Anterior cingulate cortex (tissue), 58 donors: ENCODE measurements at regions not wholly inside any gene's neighbourhood (a gene's known extent, or its start where the extent isn't known, plus 50 kb on each side); places are given as distances from the start of the nearest gene placed in this dataset.
"Not testable (repeated sequence)": the region's sequence is repeated elsewhere in the genome, so short reads cannot be mapped to it uniquely, and the experiment has no call there.

ENCODE experiments used
- DNase-seq, 58 donors: peaks; one replicate each; lab custom pipeline; 2025; lab: John Stamatoyannopoulos, UW

DNA sequence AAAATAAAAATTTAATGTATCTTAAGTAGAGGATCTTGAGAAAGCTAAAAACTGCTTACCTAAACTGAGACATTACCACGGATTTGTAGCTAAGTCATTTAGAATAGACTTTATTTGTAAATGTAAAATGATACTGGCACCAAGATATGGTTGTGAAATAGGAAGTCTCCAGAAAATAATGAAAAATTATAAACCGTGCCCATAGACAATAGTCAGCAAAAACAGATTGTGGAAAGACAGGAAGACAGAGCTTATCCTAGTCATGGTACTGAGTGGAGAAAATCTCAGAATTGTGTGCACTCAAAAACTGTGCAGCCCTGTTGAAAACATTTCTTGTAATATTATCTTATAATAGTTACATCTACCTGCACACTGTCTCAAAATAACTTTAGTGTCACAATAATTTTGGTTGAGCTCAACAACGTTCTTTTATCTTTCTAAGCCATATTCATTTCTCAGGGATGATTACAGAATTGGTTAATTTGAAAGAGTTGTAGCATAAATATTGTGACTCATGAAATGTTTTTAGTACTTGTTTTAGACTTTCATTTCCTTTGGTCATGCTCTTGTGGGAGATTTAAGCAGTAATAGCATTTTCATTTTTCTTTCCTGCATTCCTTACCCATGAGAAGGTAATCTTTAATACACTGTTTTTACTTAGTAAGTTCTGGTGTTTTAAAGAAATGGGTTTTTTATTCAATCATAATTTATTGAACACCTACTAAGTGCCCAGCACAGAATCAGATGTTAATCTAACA, 174.5 kb downstream of the SOX4 start:
- DNase-seq = no peak

DNA sequence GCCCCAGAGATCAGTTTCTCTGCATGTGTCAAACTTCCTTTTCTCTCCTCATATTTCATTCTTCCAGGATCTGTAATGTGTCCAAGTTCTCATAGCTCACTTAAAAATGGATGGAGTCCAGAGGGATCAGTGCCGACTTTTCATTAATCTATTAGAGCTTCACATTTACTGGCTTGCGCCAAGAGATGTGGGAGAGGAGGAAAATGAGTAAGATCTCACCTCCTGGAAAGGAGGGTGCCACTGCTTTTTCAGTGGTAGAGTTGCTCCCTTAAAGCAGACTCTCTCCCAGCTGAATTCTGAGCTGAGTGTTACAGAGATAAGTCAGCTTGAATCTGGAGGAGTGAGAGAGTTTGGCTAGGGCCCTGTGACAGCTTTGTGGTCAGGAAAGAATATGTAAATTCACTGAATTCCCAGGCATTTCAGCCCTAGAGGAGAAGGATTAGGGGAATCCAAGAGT, 175.9 kb downstream of the SOX4 start:
- no peak for DNase-seq

DNA sequence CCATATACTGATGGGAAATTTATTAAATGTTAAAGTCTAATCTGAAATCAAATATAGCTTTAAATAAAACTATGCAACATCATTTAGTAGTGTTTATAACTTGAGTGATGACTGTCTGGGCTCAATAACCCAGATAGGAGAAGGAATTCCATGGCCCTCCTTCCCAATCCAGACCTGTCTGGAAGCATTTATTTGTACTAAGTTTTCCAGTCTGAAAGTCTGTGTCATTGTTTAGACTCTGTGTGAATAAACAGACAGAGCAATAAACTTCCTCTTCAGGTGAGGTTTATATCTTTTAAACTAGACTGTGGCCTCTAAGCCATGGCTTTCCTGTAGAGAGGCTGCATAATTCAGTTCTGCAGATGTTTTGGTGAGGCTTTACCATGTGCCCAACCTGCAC, 176.4 kb downstream of the SOX4 start:
- no peak for DNase-seq

DNA sequence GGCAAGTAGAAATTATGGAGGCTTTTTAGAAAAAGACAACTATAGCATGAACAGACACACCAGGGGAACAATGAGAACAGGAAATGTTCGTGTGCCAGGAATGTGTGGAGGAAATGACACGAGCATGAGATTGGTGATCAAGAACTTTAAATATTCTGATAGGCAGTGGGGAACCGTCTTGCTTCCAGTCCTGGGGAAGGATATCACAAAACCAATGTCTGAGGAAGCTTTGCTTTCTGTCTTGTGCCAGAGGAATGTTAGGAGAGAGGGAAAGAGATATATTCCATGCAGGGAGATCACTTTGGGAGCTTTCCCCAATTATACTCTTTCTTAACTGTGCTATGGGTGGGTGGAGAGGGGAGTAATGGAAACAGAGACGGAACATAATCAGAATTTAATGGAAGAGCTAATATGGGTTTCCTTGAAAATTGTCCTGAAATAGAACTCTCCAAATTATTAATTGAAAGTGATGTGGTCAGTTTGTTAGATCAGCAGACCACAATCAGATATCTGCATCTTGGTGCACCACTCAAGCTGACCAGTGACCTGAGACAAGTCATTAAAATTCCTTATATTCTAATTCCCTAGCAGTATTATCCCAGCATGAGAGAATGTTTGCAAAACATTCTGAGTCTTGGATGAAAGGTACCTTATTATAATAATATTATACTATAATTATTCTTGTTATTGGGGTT, 178.2 kb downstream of the SOX4 start:
- no peak for DNase-seq

DNA sequence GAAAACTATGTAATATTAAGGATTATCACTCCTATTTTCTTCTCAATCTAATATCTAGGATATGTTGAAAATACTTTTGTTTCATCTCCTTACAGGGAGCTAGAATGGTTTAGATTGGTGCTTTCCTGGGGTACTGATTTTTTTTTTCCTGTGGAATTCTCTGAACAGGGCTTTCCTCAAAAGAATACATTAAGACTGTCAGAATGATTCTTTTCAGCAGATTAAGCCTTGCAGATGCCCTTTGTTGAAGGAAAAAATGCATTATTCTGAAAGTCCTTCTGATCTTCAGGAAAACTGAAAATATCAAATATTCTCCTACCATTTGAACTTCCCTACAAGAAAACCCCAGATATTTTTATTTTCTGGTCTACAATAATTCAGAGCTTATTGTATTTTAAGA, 178.9 kb downstream of the SOX4 start:
- DNase-seq = no peak

DNA sequence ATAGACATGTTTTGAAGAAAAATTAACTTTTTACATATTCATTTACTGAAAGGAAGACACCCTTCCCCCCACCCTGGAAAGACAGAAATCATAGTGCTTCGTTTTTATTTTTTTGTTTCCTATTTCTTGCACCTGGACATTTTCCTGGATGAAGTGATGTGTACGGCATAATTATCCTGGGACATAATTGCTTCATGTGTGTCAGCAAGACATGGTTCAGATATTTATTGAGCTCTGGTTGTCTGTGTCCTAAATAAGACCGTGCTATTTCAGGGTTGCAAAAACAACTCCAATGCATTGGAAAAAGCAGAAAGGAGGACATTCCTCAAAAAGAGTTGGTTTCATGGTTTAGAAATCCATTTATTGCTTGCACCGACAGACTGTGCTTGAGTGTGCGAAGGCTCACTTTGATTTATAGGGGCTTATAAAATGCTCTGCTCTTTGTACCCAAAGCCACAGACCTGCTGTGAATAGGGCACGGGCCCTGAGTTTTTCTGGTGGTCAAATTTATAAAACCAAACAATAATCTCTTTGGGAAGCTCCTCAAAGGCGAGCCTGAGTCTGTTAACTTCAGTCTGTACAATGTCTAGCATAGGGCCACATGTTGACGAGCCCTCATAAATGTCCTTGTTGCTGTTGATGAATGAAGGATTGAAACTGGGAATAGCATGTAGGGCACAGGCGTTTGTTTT, 179.5 kb downstream of the SOX4 start:
- DNase-seq = no peak

DNA sequence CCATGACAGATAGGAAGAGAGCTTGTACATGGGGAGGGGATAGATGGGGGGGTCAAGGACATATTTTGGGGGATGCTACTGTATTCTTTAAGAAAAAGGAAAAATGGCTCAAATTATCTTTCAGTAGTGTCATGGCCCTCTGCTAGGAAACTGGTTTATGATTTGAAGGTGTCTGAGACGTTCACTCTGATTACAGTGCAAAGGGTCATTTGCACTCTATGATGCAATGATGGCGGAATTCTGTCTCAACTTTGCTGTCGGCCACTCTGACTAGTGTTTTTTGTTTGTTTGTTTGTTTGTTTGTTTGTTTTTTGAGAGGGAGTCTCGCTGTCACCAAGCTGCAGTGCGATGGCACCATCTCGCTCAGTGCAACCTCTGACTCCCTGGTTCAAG, 180.0 kb downstream of the SOX4 start:
- no peak for DNase-seq

DNA sequence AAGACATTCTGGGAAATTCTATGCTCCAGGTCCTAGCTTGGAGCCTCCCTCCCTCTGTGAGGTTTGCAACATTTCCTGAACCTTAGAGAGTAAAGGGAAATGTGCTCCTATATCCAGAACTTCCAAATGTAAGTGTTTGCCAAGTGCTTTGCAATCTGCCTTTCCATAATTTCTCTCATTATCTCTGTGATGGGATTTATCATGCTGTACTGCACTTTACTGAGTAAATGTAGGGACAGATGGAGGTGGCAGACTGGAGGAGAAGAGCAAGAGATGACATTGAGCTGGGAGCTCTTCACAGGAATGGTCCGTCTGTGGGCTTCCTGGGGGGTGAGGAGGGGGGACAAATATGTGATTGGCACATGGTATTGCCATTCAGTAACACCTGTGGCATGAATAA, 184.3 kb downstream of the SOX4 start:
- no peak for DNase-seq

DNA sequence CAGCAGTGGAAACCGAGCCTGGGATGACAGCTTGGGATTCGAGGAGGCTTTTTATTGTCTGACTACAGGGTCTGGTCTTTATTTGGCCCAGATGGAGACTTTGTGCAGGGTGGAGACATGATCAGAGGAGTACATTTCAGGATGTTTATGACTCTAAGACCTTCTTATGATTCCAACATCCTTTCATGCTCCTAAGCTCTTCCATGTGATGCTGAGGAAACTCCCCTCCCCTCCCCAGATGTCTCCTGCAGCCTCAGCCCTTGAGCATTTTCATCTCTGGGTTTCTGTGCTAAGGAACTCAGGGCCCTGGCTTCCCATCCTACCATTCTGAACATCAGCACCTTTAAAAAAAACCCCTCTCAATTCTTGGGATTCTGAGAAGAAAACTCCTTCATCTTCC, 186.6 kb downstream of the SOX4 start:
- DNase-seq = no peak

DNA sequence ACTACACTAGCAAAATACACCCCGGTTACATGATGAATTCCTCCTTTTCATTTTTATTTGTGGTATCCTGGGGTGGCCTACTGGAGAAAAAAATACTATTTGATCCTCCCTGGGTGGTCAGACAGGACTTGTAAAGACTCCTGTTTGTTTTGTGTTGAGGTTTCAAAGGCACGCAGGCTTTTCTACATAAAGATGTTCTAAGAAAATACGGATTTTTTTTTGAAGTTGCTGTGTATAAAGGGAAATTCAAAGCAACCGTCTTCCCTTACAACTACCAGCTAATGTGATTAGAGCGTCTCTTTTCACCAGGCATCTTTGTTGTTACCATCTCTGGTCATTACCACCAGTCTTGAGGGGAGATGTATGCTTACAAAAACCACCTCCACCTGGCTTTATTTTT, 187.1 kb downstream of the SOX4 start:
- no peak for DNase-seq

DNA sequence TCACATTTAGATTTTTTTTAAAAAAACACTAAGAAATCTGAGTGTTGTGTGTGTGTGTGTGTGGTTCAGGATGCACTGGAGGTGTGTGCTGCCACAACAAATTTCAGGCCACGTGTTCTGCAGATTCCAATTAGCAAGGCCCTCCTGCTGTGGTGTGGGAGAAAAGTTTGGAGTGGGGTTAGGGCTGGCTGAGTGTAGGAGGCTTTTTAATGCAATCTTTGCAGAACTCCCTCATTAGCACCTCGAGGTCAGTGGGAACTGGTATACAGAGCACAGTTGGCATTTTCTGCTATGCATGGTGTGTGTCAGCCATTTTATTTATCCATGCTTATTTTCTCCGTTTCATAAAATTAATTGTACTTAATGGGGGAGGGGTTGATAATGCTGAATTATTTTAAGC, 187.6 kb downstream of the SOX4 start:
- no peak for DNase-seq

DNA sequence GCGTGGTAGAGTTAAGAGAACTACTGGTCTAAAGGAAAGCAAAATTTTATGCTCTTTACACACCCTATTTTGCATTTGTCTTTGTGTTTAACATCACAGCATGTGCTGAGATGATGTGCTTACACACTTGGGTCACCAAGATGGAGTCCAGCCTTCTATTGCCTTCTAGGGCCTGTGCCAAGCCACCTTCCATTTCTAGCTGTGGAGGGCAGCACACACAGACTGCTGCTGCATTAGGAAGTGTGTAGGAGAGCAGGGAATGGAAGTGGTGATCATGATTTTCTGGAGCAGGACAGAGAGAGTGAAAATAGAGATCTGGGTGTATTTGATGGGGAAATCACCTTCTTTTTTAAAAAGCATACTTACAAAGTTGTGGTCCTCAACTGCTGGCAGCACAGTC, 191.6 kb downstream of the SOX4 start:
- DNase-seq = no peak

DNA sequence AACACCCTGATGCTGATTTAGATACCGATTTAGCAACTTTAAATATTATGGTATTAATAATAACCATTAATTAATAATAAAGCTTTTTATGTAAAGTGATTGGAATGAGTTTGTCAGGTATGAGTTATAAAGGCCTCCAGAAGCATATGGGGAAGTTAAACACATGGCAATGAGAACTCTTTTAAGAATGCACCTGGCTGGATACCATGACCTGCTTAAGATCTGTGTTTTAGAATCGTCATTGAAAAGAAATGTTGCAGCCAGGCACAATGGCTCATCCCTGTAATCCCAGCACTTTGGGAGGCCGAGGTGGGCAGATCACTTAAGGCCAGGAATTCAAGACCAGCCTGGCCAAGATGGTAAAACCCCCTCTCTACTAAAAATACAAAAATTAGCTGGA, 197.5 kb downstream of the SOX4 start:
- DNase-seq = no peak

DNA sequence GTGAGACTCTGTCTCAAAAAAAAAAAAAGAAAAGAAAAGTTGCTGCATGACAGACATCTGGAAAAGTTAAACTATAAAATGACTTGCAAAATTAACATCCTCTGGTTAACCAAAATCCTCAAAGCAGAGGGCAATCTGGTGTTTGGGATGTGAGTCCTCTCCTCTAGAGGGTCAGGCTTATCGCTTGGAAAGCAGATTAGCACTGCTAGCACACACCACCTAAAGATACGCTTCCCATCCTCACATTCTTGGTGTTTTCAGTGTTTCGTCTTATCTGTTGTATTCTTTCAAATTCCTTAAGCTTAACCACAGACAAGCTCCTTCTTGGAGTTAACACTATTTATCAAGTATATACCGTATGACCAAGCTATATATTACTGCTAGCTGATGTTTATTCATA, 198.0 kb downstream of the SOX4 start:
- DNase-seq = no peak

DNA sequence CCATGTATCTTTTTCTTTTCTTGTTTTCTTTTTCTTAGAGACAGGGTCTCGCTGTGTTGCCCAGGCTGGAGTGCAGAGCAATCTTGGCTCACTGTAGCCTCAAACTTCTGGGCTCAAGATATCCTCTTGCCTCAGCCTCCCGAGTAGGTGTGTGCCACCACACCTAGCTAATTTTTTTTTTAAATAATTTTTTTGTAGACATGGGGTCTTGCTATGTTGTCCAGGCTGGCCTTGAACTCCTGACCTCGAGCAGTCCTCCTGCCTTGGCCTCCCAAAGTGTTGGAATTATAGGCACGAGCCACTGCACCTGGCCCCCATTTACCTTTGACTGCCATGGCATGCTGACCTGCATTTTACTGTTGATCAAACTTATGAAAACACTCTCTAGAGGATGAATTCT, 198.6 kb downstream of the SOX4 start:
- DNase-seq = no peak

DNA sequence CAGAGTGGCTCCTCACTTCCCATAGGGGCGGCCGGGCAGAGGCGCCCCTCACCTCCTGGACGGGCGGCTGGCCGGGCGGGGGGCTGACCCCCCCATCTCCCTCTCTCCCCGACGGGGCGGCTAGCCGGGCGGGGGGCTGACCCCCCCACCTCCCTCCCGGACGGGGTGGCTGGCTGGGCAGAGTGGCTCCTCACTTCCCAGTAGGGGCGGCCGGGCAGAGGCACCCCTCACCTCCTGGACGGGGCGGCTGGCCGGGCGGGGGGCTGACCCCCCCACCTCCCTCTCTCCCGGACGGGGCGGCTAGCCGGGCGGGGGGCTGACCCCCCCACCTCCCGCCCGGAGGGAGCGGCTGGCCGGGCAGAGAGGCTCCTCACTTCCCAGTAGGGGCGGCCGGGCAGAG, 203.4 kb downstream of the SOX4 start:
- not testable (repeated sequence) for DNase-seq

DNA sequence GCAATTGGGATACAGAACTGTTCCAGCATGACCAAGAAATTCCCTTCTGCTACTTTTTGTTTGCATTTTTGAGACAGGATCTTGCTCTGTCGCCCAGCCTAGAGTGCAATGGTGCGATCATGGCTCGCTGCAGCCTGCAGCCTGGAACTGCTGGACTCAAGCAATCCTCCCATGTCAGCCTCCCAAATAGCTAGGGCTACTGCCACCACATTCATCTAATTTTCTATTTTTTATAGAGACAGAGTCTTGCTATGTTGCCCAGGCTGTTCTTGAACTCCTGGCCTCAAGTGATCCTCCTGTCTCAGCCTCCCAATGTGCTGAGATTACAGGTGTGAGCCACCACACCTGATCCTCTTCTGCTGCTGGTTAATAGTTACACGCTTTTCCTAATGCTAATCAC, 204.9 kb downstream of the SOX4 start:
- no peak for DNase-seq

DNA sequence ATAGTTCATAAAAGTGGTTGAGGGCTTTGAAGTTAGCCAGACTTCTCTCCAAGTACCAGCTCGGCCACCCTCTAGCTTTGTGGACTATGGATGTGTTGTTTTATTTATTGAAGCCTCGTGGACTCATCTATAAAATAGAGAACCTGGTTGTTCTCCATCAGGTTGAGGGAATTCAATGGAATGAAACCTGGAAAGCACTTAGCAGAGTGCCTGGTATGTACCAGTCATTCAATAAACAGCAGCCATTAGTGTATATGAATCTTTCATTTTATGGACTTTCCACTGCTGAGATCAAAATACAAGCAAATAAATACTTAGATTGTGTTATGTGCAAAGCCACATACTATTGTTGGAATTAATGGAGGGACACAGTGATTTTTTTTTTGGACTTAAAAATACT, 206.8 kb downstream of the SOX4 start:
- DNase-seq = no peak

DNA sequence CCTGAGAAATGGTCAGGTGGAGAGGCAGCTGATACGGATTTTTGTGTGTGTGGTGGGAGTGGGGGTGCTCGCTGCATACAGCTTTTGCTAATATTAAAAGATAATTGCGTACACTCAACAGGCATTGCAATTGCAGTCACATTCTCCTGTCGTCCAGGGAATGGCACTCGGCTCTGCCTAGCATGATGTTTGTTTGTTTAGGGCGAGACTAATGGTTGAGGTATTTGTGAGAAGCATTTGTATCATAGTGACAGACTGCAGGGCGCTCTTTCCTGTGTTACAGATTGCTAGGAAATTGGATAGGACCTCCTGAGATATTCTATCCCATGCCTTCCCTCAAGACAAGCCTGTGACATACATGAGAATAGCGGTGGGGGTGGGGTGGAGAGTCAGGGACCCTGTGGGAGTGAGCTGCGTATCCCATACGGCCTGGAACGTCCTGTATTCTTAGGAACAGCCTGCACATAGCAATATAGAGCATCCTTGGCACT, 207.4 kb downstream of the SOX4 start:
- no peak for DNase-seq

DNA sequence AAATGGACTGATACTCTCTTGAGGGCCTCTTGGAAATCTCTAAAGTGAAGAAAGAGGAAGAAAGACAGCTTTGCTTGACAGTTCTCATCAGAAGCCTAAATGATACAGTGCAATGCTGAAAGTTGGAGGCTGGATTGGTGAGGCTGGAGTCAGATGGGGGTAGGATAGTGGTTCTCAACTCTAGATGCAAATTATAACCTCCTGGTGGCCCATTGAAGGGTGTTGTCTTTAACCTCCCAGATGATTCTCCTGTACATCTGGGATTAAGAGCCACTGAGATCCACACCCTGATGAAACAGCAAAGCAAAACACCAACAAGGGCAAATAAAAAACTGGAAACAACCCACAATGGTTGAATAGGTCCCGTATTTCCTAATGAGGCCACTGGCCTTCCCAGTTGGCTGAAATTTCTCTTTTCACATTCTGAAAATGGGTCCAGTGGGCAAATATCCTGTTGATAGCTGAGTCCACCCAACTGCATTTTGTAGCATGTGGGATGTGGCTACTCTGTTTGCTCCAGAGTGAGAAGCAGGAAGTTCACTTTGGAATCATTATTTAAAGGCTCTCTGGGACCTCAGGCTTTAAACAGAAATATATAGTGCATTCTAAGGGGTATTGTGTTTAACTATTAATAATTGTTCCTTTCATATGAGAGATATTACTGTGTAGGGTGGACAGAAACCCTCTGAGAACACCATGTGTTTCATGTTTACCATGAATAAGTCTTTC, 208.1 kb downstream of the SOX4 start:
- DNase-seq = no peak
